IPS-15b (cell line): ENCODE measurements at regions not wholly inside any gene's neighbourhood (a gene's known extent, or its start where the extent isn't known, plus 50 kb on each side); places are given as distances from the start of the nearest gene placed in this dataset.
"Not testable (repeated sequence)": the region's sequence is repeated elsewhere in the genome, so short reads cannot be mapped to it uniquely, and the experiment has no call there.

Source experiments
- H3K27me3 ChIP-seq: one replicate; pipeline ENCODE4 v1.6.1; 2013; ENCODE audit warnings: low read length; ENCODE audit not compliant: control insufficient read depth, insufficient read depth
- H3K36me3 ChIP-seq: one replicate; pipeline ENCODE4 v1.6.1; 2013; ENCODE audit warnings: low read length; ENCODE audit not compliant: control insufficient read depth, insufficient read depth
- H3K4me1 ChIP-seq: one replicate; pipeline ENCODE4 v1.6.1; 2013; ENCODE audit warnings: mild to moderate bottlenecking, low read length; ENCODE audit not compliant: control insufficient read depth, insufficient read depth
- H3K4me3 ChIP-seq: one replicate; pipeline ENCODE4 v1.5.1; 2013; ENCODE audit warnings: low read depth, low read length
- H3K9ac ChIP-seq: one replicate; pipeline ENCODE4 v1.6.1; 2013; ENCODE audit warnings: low read depth, mild to moderate bottlenecking, low read length
- H3K9me3 ChIP-seq: one replicate; pipeline ENCODE4 v1.6.1; 2013; ENCODE audit warnings: mild to moderate bottlenecking, low read length; ENCODE audit not compliant: control insufficient read depth, insufficient read depth

- H3K36me3 ChIP-seq, result no peaks in the 10 kb centered on the region
- H3K9ac ChIP-seq, result no peak overlapping the region
- H3K9me3 ChIP-seq, result no peaks in the 10 kb centered on the region
- no peaks in the 10 kb centered on the region for H3K4me1 ChIP-seq
- H3K27me3 ChIP-seq, result no peaks in the 10 kb centered on the region
- no peak overlapping the region for H3K4me3 ChIP-seq
Measured at GRCh38 chr9:32200896-32201295, 183.5 kb upstream of the ACO1 start.

GRCh38 chr9:32209164-32209563, 175.3 kb upstream of the ACO1 start:
- not testable (repeated sequence) for H3K36me3 ChIP-seq, H3K4me1 ChIP-seq, H3K4me3 ChIP-seq, H3K9me3 ChIP-seq, H3K27me3 ChIP-seq, H3K9ac ChIP-seq

- Histone ChIP-seq H3K9me3 (no peaks in the 10 kb centered on the region), H3K9ac (no peak overlapping the region), H3K27me3 (no peaks in the 10 kb centered on the region), H3K36me3 (no peaks in the 10 kb centered on the region), H3K4me1 (peaks cover 5% of the 10 kb centered on the region), H3K4me3 (no peak overlapping the region)
Measured at GRCh38 chr9:32218100-32218767, 166.2 kb upstream of the ACO1 start.

- H3K9me3 ChIP-seq, result no peaks in the 10 kb centered on the region
- H3K27me3 ChIP-seq, result no peaks in the 10 kb centered on the region
- peaks cover 5% of the 10 kb centered on the region for H3K4me1 ChIP-seq
- H3K4me3 ChIP-seq, result no peak overlapping the region
- H3K9ac ChIP-seq, result no peak overlapping the region
- no peaks in the 10 kb centered on the region for H3K36me3 ChIP-seq
Measured at GRCh38 chr9:32220750-32221149, 163.7 kb upstream of the ACO1 start.

GRCh38 chr9:32234451-32234850, 150.0 kb upstream of the ACO1 start:
- H3K36me3 ChIP-seq, result no peaks in the 10 kb centered on the region
- no peak overlapping the region for H3K4me3 ChIP-seq
- no peaks in the 10 kb centered on the region for H3K9me3 ChIP-seq
- H3K27me3 ChIP-seq, result no peaks in the 10 kb centered on the region
- H3K4me1 ChIP-seq, result no peaks in the 10 kb centered on the region
- H3K9ac ChIP-seq, result no peak overlapping the region

GRCh38 chr9:32247168-32247567, 137.3 kb upstream of the ACO1 start:
- Histone ChIP-seq H3K27me3 (no peaks in the 10 kb centered on the region), H3K4me3 (no peak overlapping the region), H3K9ac (no peak overlapping the region), H3K9me3 (no peaks in the 10 kb centered on the region), H3K4me1 (no peaks in the 10 kb centered on the region), H3K36me3 (no peaks in the 10 kb centered on the region)

GRCh38 chr9:32248189-32248712, 136.2 kb upstream of the ACO1 start:
- no peaks in the 10 kb centered on the region for H3K9me3 ChIP-seq
- H3K4me3 ChIP-seq, result no peak overlapping the region
- no peak overlapping the region for H3K9ac ChIP-seq
- H3K4me1 ChIP-seq, result no peaks in the 10 kb centered on the region
- no peaks in the 10 kb centered on the region for H3K27me3 ChIP-seq
- H3K36me3 ChIP-seq, result no peaks in the 10 kb centered on the region

GRCh38 chr9:32251539-32251938, 132.9 kb upstream of the ACO1 start:
- no peaks in the 10 kb centered on the region for H3K9me3 ChIP-seq
- no peaks in the 10 kb centered on the region for H3K4me1 ChIP-seq
- no peak overlapping the region for H3K4me3 ChIP-seq
- no peaks in the 10 kb centered on the region for H3K27me3 ChIP-seq
- no peak overlapping the region for H3K9ac ChIP-seq
- no peaks in the 10 kb centered on the region for H3K36me3 ChIP-seq

GRCh38 chr9:32253731-32254130, 130.7 kb upstream of the ACO1 start:
- Histone ChIP-seq H3K4me3 (no peak overlapping the region), H3K9ac (no peak overlapping the region), H3K4me1 (no peaks in the 10 kb centered on the region), H3K36me3 (no peaks in the 10 kb centered on the region), H3K27me3 (no peaks in the 10 kb centered on the region), H3K9me3 (no peaks in the 10 kb centered on the region)

- Histone ChIP-seq H3K9ac (no peak overlapping the region), H3K36me3 (no peaks in the 10 kb centered on the region), H3K9me3 (no peaks in the 10 kb centered on the region), H3K27me3 (no peaks in the 10 kb centered on the region), H3K4me1 (no peaks in the 10 kb centered on the region), H3K4me3 (no peak overlapping the region)
Measured at GRCh38 chr9:32255026-32255425, 129.4 kb upstream of the ACO1 start.

- H3K36me3 ChIP-seq, result no peaks in the 10 kb centered on the region
- H3K4me3 ChIP-seq, result no peak overlapping the region
- H3K27me3 ChIP-seq, result no peaks in the 10 kb centered on the region
- no peaks in the 10 kb centered on the region for H3K9me3 ChIP-seq
- no peak overlapping the region for H3K9ac ChIP-seq
- H3K4me1 ChIP-seq, result no peaks in the 10 kb centered on the region
Measured at GRCh38 chr9:32258482-32258881, 126.0 kb upstream of the ACO1 start.

- Histone ChIP-seq H3K9ac (no peak overlapping the region), H3K36me3 (no peaks in the 10 kb centered on the region), H3K9me3 (no peaks in the 10 kb centered on the region), H3K4me1 (no peaks in the 10 kb centered on the region), H3K27me3 (no peaks in the 10 kb centered on the region), H3K4me3 (no peak overlapping the region)
Measured at GRCh38 chr9:32260151-32260862, 124.1 kb upstream of the ACO1 start.
